ENCODE measurements at regions not wholly inside any gene's neighbourhood (a gene's known extent, or its start where the extent isn't known, plus 50 kb on each side); places are given as distances from the start of the nearest gene placed in this dataset.

DNA sequence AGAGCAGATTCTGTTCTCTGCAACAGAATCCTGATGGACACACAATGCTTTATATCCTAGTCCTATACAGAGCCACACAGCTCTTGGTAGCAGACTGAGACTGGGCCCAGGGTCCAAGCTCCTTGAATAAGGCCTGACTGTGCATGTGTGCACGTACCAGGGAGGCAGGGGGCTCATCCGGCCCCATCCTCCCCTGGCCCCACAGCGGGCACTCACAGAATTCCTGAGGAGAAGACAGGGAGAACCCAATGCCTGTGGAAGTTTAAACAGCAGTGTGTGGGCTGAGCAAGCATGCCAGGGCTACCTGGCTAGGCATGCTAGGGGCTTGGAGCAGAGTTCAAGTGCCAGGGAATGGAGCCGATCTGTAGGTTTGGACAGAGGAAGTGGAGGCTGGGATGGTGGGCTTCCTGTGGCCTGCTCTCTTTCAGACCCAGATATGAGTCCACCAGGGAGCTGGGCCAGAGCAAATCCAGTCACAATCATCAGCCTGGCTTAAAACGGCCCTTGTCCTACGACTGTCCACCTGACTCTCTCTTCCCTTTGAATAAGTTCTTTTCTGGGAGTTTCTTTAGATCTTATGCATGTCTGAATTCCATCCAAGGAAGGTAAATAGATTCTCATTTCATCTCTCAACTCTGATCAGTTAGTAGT lies 74.0 kb downstream of the MRPL14 start:
- no peak for TF ChIP-seq POLR2A (IDR thresholded peaks at IDR 0.05)
- no peak for TF ChIP-seq CTCF (IDR thresholded peaks at IDR 0.05)

Data from prostate gland (tissue), 2 donors.